GM23248 (cell line): ENCODE measurements at regions not wholly inside any gene's neighbourhood (a gene's known extent, or its start where the extent isn't known, plus 50 kb on each side); places are given as distances from the start of the nearest gene placed in this dataset.

Experiments used
- DNase-seq: peaks from one replicate; pipeline ENCODE4 v3.0.0-alpha.2; 2015
- H2AFZ ChIP-seq: fragments of 200-600 bp; sonication (generic); 2 replicates; pipeline ENCODE4 v1.6.1; 2016; ENCODE audit warnings: antibody characterized with exemption
- H3F3A ChIP-seq: fragments of 200-600 bp; sonication (generic); 2 replicates; pipeline ENCODE4 v1.6.1; 2016; ENCODE audit warnings: mild to moderate bottlenecking, antibody characterized with exemption, mixed run types; ENCODE audit not compliant: insufficient read depth
- H3K27ac ChIP-seq: fragments of 200-600 bp; sonication (generic); 2 replicates; pipeline ENCODE4 v1.5.1; 2016; ENCODE audit warnings: mild to moderate bottlenecking
- H3K27me3 ChIP-seq: fragments of 200-600 bp; sonication (generic); replicated peaks from 2 replicates; pipeline ENCODE4 v1.6.1; 2016; ENCODE audit warnings: mild to moderate bottlenecking; ENCODE audit not compliant: insufficient read depth
- H3K36me3 ChIP-seq: fragments of 200-600 bp; sonication (generic); 2 replicates; pipeline ENCODE4 v1.6.1; 2016; ENCODE audit warnings: low read depth, mild to moderate bottlenecking
- H3K4me1 ChIP-seq: fragments of 200-600 bp; sonication (generic); 2 replicates; pipeline ENCODE4 v1.6.1; 2016; ENCODE audit warnings: mild to moderate bottlenecking; ENCODE audit not compliant: insufficient read depth
- H3K4me2 ChIP-seq: fragments of 200-600 bp; sonication (generic); one replicate; pipeline ENCODE4 v1.6.1; 2016; ENCODE audit warnings: mild to moderate bottlenecking; ENCODE audit not compliant: unreplicated experiment
- H3K4me3 ChIP-seq: fragments of 200-600 bp; sonication (generic); 2 replicates; pipeline ENCODE4 v1.5.1; 2016; ENCODE audit warnings: mild to moderate bottlenecking
- H3K79me2 ChIP-seq: fragments of 200-600 bp; sonication (generic); 2 replicates; pipeline ENCODE4 v1.6.1; 2016; ENCODE audit warnings: mild to moderate bottlenecking; ENCODE audit not compliant: insufficient read depth
- H3K9ac ChIP-seq: fragments of 200-600 bp; sonication (generic); 2 replicates; pipeline ENCODE4 v1.6.1; 2016; ENCODE audit warnings: mild to moderate bottlenecking
- H3K9me2 ChIP-seq: fragments of 200-600 bp; sonication (generic); 2 replicates; pipeline ENCODE4 v1.6.1; 2016; ENCODE audit warnings: mixed run types, mild to moderate bottlenecking, moderate library complexity; ENCODE audit not compliant: insufficient read depth
- H3K9me3 ChIP-seq: fragments of 200-600 bp; sonication (generic); one replicate; pipeline ENCODE4 v1.6.1; 2017; ENCODE audit warnings: low read depth
- H4K20me1 ChIP-seq: fragments of 200-600 bp; sonication (generic); 2 replicates; pipeline ENCODE4 v1.6.0; 2016; ENCODE audit not compliant: insufficient read depth
- EZH2 ChIP-seq: fragments of 200-600 bp; sonication (generic); IDR thresholded peaks from 2 replicates; pipeline ENCODE4 v1.6.1; 2018; ENCODE audit warnings: antibody characterized with exemption, mild to moderate bottlenecking; ENCODE audit not compliant: insufficient read depth, poor library complexity, severe bottlenecking
- EZH2phosphoT487 ChIP-seq: fragments of 200-600 bp; sonication (generic); IDR thresholded peaks from 2 replicates; pipeline ENCODE4 v1.6.1; 2018; ENCODE audit warnings: antibody characterized with exemption, moderate library complexity, mild to moderate bottlenecking, low read depth; ENCODE audit not compliant: insufficient read depth
- WGBS, 2 experiments: methylation state at CpG; one replicate each; pipeline ENCODE4 v1.1.6; 2015 to 2017; ENCODE audit warnings: low lambda C conversion rate in 2 of 2, low coverage in 1 of 2; ENCODE audit errors: missing lambda C conversion rate in 2 of 2; 5-methylcytosine and 5-hydroxymethylcytosine counted together
- in situ Hi-C: fragments of 300-500 bp; cut with MboI; formaldehyde crosslinking; loops from 2 replicates; pipeline ENCODE4 v1.15.0; 2020

- Histone ChIP-seq H2AFZ (no peak overlapping the region), H3F3A (no peaks in the 10 kb centered on the region), H4K20me1 (no peaks in the 10 kb centered on the region), H3K36me3 (no peaks in the 10 kb centered on the region), H3K9me3 (no peaks in the 10 kb centered on the region), H3K4me1 (no peaks in the 10 kb centered on the region), H3K27ac (no peak overlapping the region), H3K27me3 (no peaks in the 10 kb centered on the region), H3K4me3 (no peak overlapping the region), H3K9ac (no peak overlapping the region), H3K79me2 (no peaks in the 10 kb centered on the region), H3K9me2 (no peaks in the 10 kb centered on the region), H3K4me2 (no peak overlapping the region)
- DNase-seq, result no peak
- TF ChIP-seq EZH2 (no peak), EZH2phosphoT487 (no peak)
- WGBS, 2 experiments, result 18 to 23% methylated on average over 7 of the region's 7 CpGs
- in situ Hi-C loops, result no loop called here
Measured at GRCh38 chr3:34387826-34388564, 589.6 kb downstream of the PDCD6IP start.

- Histone ChIP-seq H4K20me1 (no peaks in the 10 kb centered on the region), H3K9ac (no peak overlapping the region), H3K36me3 (no peaks in the 10 kb centered on the region), H3K9me2 (0 out of 2 replicates have a peak, but pooled peaks cover 2% of the 10 kb centered on the region), H2AFZ (no peak overlapping the region), H3K4me2 (no peak overlapping the region), H3K9me3 (no peaks in the 10 kb centered on the region), H3K79me2 (no peaks in the 10 kb centered on the region), H3K4me1 (no peaks in the 10 kb centered on the region), H3F3A (no peaks in the 10 kb centered on the region), H3K27me3 (no peaks in the 10 kb centered on the region), H3K27ac (no peak overlapping the region), H3K4me3 (no peak overlapping the region)
- no peak for DNase-seq
- in situ Hi-C loops, result no loop called here
- TF ChIP-seq EZH2phosphoT487, result no peak
- 2 to 3% methylated on average over 2 of the region's 2 CpGs for WGBS, 2 experiments
Measured at GRCh38 chr3:34388830-34389229, 590.4 kb downstream of the PDCD6IP start.

- TF ChIP-seq EZH2phosphoT487, result no peak
- no peak for TF ChIP-seq EZH2
- no peak overlapping the region for H3K4me3 ChIP-seq
- no peaks in the 10 kb centered on the region for H3K9me3 ChIP-seq
- no peaks in the 10 kb centered on the region for H3K27me3 ChIP-seq
- H3F3A ChIP-seq, result no peaks in the 10 kb centered on the region
- 21 to 25% methylated on average over 2 of the region's 2 CpGs for WGBS, 2 experiments
- H2AFZ ChIP-seq, result no peak overlapping the region
- no peak overlapping the region for H3K27ac ChIP-seq
- H3K9me2 ChIP-seq, result 0 out of 2 replicates have a peak, but pooled peaks cover 6% of the 10 kb centered on the region
- H4K20me1 ChIP-seq, result no peaks in the 10 kb centered on the region
- no peaks in the 10 kb centered on the region for H3K36me3 ChIP-seq
- H3K79me2 ChIP-seq, result no peaks in the 10 kb centered on the region
- H3K9ac ChIP-seq, result no peak overlapping the region
- in situ Hi-C loops, result no loop called here
- DNase-seq, result no peak
- no peaks in the 10 kb centered on the region for H3K4me1 ChIP-seq
- H3K4me2 ChIP-seq, result no peak overlapping the region
Measured at GRCh38 chr3:34394978-34395748, 596.7 kb downstream of the PDCD6IP start.

GRCh38 chr3:34396288-34396687, 597.9 kb downstream of the PDCD6IP start:
- no peaks in the 10 kb centered on the region for H4K20me1 ChIP-seq
- TF ChIP-seq EZH2phosphoT487 (no peak), EZH2 (no peak)
- no peak overlapping the region for H3K4me3 ChIP-seq
- no peak for DNase-seq
- no peaks in the 10 kb centered on the region for H3F3A ChIP-seq
- H3K4me2 ChIP-seq, result no peak overlapping the region
- no peaks in the 10 kb centered on the region for H3K36me3 ChIP-seq
- in situ Hi-C loops, result no loop called here
- H3K9me3 ChIP-seq, result no peaks in the 10 kb centered on the region
- 0 out of 2 replicates have a peak, but pooled peaks cover 6% of the 10 kb centered on the region for H3K9me2 ChIP-seq
- H3K27me3 ChIP-seq, result no peaks in the 10 kb centered on the region
- no peaks in the 10 kb centered on the region for H3K79me2 ChIP-seq
- H3K9ac ChIP-seq, result no peak overlapping the region
- H3K4me1 ChIP-seq, result no peaks in the 10 kb centered on the region
- 36 to 43% methylated on average over 1 of the region's 1 CpG for WGBS, 2 experiments
- H2AFZ ChIP-seq, result no peak overlapping the region
- no peak overlapping the region for H3K27ac ChIP-seq
